HG03354 (cell line): ENCODE measurements at regions not wholly inside any gene's neighbourhood (a gene's known extent, or its start where the extent isn't known, plus 50 kb on each side); places are given as distances from the start of the nearest gene placed in this dataset.
"Not testable (repeated sequence)": the region's sequence is repeated elsewhere in the genome, so short reads cannot be mapped to it uniquely, and the experiment has no call there.

ENCODE experiments used
- ATAC-seq: cut with Tn5 transposase; IDR thresholded peaks from one replicate; pipeline ENCODE4 v1.9.1; 2021; ENCODE audit warnings: mild to moderate bottlenecking; ENCODE audit not compliant: unreplicated experiment, poor library complexity, severe bottlenecking

DNA sequence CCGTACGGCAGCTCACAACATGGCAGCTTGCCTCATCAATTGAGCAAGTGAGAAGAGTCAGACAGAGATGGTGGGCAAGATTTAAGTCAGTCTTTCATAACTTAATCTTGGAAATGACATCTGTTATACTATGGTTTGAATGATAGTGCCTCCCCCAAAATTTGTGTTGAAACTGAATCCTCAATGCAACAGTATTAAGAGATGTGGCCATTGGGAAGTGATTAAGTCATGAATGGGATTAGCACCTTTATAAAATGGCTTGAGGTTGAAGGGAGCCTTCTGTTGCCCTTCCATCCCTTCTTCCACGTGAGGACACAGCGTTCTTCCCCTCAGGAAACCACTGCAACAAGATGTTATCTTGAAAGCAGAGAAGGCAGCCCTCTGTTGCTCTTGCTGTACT lies 124.2 kb downstream of the C12orf75 start:
- ATAC-seq = no peak

DNA sequence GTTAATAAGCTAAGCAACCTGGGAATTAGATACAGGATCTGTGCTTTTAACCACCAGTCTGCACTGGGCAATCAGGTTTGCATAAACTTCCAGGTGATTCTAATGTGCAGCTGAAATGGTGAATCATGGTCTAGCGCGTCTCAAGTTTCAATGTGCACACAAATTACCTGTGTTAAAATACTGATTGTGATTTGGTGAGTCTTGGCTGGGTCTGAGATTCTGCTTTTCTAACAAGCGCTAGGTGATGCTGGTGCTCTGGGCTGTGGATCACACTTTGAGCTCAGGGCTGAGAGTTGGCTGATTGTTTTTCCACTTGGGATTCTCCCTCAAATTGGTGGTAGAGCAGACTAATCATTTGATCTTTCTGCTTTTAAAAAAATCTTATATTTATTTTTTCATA lies 124.8 kb downstream of the C12orf75 start:
- ATAC-seq = no peak

DNA sequence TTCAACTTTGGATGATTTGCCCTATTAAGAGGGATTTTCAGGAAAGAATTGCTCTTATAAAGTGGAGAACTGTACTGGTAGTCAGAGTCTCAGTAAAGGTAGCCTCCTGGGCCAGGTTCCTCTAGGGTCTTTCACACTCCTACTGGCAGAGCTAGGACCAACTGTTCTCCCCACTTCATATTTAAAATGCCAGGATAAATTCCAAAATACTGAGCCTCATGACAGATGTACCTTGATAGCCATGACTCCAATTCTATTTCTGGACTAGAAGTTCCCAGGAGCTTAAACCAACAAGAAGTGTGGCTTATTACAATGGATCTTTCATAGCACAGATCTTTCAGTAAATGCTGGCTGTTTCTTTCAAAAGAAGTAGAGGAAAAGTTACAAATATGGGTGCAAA lies 126.5 kb downstream of the C12orf75 start:
- ATAC-seq = no peak

DNA sequence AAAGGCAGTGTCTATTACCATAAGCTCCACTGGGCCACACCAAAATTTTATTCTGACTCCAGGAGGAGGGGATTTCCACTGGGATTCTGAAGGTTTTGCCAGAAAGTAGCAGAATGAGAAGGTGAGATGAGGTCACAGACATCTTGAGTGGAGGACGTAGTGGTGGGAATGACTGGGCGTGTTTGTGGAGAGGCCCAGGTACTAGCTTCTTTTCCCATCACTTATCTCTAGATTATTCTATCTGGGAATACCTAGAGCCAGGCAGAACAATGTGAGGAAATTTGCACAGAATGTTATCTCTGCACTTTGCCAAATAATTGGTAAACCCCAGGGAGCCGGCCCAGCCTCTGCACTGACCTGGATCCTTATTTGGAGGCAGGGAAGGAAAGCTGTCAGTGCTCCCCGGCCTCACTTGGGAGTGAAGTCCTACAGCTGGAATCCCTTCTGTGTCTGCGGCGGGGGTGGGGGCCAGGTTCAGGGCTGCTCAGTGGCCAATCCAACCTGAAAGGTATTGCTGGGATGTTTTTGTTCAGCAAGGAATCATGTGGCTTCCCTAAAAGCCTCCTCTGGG lies 129.4 kb downstream of the C12orf75 start:
- no peak for ATAC-seq

DNA sequence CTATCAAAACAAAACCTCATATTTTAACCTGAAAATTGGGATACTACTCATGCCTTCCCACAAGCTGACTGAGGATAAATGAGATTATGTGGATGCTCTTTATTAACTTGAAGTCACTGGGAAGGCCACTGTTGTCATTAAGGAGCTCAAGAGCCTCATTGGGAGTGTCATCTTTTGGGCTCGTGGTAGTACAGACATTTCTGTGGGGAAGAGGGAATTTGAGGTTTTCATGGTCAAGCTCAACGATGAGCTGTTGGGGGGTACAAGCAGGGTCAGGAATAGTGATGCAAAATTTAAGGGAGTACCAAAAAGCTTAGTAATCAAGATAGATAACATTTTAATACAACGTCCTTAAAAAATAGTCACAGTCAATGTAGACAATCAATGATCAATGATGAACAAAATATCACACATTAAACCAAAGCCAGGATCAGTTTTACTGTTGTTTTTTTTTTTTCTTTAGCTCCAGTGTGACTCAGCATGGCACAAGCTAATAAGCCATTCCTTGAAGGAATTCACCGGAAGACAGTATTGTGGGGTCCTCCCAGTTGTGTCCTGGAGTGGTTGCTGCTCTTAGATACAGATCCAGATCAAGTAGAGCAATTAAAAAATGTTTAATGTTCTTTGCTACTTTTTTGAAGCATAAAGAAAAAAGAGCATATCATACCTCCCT lies 130.9 kb downstream of the C12orf75 start:
- ATAC-seq = no peak

DNA sequence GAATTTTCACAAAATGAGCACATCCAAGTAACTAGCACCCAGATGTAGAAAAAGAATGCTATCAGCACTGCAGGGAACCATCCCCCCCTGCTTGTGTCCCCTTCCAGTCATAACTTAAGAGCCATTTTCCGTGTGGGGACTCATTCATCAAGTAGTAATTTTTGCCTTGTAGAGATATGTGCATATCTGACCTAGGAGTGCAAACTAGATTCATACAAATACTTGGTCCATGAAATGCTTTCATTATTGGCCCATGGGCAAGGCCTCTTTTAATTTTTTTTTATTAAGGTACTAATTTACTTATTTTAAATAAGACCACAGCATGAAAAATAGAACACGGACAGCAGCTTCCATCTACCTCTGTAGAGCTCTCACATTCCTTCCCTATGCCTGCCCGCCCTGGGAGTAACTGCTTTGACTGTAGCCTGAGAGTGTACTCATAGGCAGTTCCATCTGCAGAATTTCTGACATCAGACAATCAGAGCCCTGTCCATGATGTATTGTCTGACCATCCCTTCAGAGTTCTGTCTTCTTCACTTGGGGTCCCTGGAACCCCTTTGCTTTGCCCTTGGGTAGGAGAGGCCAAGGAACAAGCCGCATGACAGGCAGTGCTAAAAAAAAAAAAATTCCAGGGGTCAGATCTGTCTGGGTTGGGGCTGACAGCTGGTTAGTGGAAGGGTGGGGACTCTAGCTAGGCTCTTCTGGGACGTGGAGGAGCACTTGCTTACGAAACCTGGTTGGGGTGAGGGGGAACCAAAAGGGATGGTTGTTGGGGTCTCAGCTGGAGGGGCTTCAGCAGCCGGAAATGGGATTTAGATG lies 131.7 kb downstream of the C12orf75 start:
- ATAC-seq = no peak

DNA sequence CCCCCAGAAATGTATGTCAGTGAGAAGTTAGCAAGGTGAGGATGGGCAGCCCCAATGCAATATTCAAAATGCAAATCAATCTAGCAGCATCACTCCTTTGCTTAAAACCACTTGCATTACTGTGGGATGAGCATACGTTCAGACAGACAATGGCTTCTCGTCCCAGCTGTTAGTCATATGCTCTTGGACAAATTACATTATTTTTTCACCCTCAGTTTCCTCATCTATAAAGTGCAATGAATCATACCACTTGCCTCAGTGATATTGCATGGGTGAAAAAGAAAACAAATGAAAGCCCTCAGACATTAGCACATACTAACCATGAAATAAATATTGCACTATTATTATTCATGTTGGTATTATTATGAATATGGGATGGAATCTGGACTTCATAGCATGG lies 132.3 kb downstream of the C12orf75 start:
- no peak for ATAC-seq

DNA sequence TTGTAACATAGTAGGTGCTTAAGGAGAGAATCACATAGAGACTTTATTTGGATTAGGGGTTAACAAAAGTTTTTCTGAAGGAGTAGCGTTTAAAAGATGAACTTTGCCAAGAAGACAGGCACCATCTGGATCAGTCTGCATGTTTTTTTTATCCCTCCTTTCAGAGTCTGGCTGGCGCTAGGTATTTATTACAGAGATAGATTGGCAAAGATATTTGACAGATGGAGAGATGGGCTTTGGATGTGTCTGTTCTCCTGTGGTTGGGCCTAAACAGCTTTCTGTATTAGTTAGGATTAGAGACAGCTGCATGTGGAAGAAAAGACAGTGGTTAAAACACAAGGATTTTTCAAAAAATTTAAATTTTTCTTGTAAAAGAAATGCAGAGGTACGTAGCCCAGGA lies 133.9 kb downstream of the C12orf75 start:
- no peak for ATAC-seq

DNA sequence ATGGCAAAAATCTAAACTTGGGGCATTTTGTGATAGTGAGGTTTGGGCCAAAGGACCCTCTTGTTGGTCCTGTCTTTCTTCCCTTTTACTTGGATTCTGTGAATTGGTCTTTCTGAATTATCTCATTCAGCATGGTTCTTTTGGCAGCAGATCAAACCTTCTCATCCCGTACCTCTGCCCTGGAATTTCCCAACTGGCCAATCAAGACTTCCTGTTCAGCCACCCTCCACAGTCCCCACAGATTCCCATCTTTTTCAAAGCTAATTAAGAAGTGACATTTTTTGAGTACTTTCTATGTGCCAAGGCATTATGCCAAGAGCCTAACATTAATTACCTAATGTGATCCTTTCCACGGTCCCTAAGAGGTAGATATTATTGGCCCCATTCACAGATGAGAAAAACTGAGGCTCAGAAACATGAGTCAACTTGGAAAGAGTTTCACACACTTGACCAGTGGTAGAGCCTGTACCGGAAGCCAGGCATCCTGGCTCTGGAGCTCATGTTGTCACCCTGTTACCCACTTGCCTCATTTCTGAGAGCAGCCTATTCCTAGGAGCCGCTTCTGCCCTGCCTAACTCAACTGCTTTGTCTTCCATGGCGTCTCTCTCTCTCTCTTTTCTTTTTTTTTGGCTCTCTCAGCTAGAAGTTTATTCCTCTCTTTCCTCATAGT lies 135.9 kb downstream of the C12orf75 start:
- no peak for ATAC-seq

DNA sequence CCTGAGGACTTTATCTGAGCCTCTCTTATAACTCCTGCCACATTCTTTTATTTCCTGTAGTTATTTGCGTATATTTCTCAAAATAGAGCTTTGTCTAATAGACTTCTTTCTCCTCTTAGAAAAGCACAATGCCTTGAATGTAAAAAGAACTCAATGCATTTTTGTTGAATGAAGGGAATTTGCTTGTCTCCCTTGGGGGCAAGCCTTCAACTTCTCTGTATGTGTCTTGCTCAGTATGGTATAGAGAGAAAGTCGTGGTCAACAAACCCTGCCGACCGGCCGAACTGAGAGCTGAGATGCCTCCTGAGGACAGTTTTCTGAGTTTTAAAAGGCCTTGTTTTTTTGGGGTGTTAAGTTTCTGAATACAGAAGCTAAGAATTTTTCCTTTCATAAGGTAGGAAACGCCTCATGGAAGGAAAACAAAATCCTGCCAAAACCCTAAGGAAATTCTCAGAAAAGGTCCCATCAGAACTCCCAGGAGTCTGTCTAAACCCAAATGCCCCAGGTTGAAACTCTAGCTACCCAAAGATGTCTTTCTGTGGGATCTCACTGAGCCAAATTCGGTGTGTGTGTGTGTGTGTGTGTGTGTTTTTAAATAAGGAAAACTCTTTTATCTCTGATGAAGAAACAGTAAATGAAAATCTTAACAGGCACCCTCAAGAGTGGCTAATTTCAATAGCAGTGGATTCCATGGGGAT lies 136.6 kb downstream of the C12orf75 start:
- ATAC-seq = no peak

DNA sequence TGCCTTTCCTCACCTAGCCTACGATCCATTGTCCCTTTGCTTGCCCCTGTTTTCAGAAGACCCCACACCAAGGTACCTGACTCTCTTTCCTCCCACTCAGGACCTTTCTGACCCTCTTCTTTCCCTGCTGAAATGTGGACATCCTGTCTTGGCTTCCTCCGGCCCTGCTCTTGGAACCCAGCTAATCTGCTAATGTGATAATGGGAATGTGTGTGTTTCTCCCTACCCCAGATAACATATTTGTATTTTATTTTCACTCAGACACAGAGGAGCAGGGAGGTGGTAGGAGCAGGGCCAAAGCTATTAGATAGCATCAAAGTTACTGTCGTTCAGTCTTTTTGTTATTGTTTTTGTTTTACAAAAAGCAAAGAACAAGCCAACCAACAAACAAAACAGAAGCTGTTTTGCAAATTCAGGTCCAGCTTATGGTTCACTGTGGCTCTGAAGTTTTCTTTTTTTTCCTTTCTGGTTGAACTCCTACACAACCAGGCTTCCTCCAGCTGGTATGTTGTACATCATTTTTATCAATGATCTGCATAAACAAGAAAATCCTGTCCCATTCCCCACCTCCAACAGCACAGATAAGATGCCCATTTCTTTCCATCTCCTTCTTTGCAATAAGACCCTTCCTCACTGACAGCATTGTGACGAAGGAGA lies 137.3 kb downstream of the C12orf75 start:
- ATAC-seq = no peak

DNA sequence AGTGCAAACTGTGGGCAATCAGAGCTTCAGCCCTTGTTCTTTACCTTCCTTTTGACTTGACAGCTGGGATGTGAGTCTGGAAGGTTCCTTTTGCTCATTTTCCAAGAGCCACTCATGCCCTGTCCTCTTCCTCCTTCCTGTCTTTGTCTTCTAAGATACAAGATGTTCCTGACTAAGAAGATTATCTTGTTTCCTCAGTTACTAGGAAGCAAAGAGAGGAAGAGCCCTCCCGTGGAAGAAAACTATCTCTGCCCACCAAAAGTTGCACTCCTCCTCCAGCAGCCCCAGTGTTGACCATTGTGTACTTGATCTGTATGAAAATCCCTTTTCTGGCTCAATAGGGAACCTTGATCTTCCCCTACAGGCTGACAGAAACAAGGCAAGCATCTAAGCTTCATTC lies 138.0 kb downstream of the C12orf75 start:
- ATAC-seq = no peak

DNA sequence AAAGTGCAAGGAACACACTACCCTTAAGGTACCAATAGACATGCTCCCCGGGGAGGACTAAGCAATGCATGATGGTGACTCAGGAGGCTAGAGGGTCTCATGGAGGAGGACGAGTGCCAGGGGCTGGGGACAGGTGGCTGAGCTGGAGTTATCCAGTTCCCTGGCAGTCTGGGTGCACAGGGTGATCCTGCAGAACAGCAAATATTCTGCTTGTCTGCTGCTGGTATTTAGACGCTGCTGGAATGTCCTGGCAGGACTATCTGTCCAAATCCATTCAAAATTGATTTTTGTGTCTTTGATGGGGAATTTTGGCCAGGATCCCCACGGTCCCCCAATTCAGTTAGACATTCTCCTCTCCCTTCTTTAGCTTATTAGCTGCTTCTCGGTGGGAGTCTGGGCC lies 138.7 kb downstream of the C12orf75 start:
- ATAC-seq = no peak

DNA sequence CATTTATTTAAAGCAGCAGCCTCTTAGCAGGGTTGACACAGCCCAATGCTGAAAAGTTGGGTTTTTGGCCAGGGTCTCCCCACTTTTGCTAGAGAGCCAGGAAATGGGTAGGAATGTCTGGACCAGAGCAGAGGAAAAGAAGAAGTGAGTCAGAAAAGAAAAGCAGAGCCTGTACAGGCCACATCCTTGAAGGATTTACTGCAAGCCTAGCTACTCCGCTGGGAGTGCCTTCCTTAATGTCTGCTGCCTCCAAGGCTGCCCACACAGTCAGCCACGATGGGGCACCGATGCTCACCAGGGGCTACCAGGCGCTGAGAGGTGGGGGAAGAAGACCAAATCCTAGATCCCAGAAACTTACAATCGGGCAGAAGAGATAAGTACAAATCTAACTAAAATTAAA lies 139.2 kb downstream of the C12orf75 start:
- ATAC-seq = no peak

DNA sequence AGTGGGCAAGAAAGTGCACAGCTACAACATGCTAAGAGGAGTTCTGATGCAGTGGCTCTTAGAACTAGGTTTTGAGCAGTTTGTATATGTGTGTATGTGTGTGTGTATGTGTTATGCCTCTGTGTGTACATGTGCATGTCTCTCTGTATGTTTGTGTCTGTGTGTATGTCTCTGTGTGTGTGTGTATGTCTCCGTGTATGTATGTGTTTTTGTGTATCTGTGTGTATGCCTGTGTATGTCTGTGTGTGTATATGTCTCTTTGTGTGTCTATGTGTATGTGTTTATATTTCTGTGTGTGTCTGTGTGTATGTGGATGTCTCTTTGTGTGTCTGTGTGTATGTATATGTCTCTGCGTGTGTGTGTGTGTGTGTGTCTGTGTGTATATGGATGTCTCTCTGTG lies 139.6 kb downstream of the C12orf75 start:
- ATAC-seq = no peak

DNA sequence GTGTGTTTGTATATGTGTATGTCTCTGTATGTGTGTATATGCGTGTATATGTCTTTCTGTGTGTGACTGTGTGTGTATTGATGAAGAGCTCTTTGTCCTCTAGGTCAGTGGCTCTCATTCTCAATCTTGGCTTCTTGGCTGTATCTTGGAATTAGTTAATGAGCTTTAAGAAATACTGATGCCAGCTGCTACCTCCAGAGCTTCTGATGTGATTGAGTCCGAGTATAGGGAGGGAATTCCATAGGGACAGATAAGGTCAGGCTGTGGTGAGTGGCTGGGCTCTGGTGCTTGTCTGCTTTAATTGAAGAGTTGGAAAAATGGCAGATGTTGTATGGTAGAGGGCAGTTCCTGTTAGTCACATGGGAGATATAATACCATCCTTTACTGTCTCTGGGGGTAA lies 140.1 kb downstream of the C12orf75 start:
- ATAC-seq = no peak

DNA sequence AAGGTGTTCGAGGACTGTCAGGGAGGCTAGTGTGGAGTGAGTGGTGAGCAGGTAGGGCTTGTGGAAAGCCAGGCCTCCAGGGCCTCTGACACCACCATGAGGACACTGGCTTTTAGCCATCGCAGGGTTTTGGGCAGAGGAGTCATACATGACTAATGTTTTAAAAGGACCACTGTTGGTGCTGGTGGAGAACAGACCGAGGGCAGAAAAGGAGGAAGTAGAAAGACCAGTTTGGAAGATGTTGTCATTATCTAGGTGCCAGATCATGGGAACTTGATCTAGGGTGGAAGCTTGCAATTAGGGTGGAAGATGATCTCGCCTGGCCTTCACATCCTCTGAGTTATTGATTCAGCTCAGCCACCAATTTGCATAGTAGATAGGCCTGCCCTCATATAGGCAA lies 144.2 kb downstream of the C12orf75 start:
- no peak for ATAC-seq

DNA sequence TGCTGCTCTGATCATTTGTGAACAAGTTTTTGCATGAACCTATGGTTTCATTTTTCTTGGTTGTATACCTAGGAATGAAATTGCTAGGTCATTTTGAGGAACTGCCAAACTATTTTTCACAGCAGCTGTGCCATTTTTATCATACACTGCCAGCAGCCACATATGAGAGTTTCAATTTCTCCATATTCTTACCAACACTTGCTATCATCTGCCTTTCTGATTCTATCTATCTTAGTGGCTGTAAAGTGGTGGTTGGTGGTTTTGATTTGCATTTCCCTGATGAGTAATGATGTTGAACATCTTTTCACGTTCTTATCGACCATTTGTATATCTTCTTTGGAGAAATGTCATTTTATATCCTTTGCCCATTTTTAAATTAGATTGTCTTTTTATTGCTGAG lies 146.1 kb downstream of the C12orf75 start:
- ATAC-seq = peak; percentile 49

DNA sequence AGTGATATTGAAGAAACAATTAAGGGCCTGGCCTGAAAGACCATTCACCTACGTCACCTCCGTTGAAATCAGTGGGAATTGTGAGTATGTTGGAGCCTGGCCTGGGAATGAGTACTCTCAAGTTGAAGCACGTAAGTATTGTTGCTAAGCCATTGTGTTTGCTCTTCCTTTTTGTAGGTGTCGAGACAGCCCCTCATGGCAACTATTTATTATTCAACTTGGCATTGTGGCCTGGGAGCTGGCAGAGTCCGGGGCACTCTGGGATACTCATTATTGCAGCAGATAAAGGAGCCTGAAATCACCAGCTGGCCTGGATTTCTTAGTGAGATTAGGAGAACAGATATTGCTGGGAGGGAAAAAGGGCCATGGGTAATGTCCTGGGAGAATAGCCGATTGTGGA lies 147.4 kb downstream of the C12orf75 start:
- no peak for ATAC-seq

DNA sequence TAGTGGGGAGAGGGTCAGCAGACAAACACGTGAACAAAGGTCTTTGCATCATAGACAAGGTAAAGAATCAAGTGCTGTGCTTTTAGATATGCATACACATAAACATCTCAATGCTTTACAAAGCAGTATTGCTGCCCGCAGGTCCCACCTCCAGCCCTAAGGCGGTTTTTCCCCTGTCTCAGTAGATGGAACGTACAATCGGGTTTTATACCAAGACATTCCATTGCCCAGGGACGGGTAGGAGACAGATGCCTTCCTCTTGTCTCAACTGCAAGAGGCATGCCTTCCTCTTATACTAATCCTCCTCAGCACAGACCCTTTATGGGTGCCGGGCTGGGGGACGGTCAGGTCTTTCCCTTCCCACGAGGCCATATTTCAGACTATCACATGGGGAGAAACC lies 148.3 kb downstream of the C12orf75 start:
- ATAC-seq = not testable (repeated sequence)
